CD4-positive, alpha-beta T cell treated with Interleukin-4 for 4 hours (primary cell): ENCODE measurements at regions not wholly inside any gene's neighbourhood (a gene's known extent, or its start where the extent isn't known, plus 50 kb on each side); places are given as distances from the start of the nearest gene placed in this dataset.
"Not testable (repeated sequence)": the region's sequence is repeated elsewhere in the genome, so short reads cannot be mapped to it uniquely, and the experiment has no call there.

Experiments used
- DNase-seq: peaks from one replicate; pipeline ENCODE4 v3.0.0-alpha.2; 2020

- no peak for DNase-seq
These were observed 197.8 kb upstream of the AGTR2 start for GRCh38 chrX:115972717-115973116.

- no peak for DNase-seq
These were observed 192.5 kb upstream of the AGTR2 start for GRCh38 chrX:115978068-115978467.

- not testable (repeated sequence) for DNase-seq
These were observed 187.4 kb upstream of the AGTR2 start for GRCh38 chrX:115983148-115983547.

- DNase-seq, result not testable (repeated sequence)
These were observed 183.1 kb upstream of the AGTR2 start for GRCh38 chrX:115987464-115987863.

- DNase-seq, result no peak
These were observed 181.7 kb upstream of the AGTR2 start for GRCh38 chrX:115988825-115989224.

- no peak for DNase-seq
These were observed 180.9 kb upstream of the AGTR2 start for GRCh38 chrX:115989686-115990085.

- DNase-seq, result no peak
These were observed 161.2 kb upstream of the AGTR2 start for GRCh38 chrX:116009346-116009745.

- DNase-seq, result no peak
These were observed 160.5 kb upstream of the AGTR2 start for GRCh38 chrX:116009861-116010710.

- DNase-seq, result no peak
These were observed 159.6 kb upstream of the AGTR2 start for GRCh38 chrX:116010939-116011338.

- DNase-seq, result no peak
These were observed 139.2 kb upstream of the AGTR2 start for GRCh38 chrX:116031331-116031730.
